ENCODE measurements at regions not wholly inside any gene's neighbourhood (a gene's known extent, or its start where the extent isn't known, plus 50 kb on each side); places are given as distances from the start of the nearest gene placed in this dataset.

- no peaks in the 10 kb centered on the region for H3K4me1 ChIP-seq
- TF ChIP-seq, protein P1, sequence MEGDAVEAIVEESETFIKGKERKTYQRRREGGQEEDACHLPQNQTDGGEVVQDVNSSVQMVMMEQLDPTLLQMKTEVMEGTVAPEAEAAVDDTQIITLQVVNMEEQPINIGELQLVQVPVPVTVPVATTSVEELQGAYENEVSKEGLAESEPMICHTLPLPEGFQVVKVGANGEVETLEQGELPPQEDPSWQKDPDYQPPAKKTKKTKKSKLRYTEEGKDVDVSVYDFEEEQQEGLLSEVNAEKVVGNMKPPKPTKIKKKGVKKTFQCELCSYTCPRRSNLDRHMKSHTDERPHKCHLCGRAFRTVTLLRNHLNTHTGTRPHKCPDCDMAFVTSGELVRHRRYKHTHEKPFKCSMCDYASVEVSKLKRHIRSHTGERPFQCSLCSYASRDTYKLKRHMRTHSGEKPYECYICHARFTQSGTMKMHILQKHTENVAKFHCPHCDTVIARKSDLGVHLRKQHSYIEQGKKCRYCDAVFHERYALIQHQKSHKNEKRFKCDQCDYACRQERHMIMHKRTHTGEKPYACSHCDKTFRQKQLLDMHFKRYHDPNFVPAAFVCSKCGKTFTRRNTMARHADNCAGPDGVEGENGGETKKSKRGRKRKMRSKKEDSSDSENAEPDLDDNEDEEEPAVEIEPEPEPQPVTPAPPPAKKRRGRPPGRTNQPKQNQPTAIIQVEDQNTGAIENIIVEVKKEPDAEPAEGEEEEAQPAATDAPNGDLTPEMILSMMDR (IDR thresholded peaks at IDR 0.05), result no peak
- TF ChIP-seq POLR2A (IDR thresholded peaks at IDR 0.05), result no peak
- DNase-seq, result no peak
- 82 to 90% methylated on average over 3 of the region's 3 CpGs for WGBS, 2 donors
- intact Hi-C loops (cut with DNase I), result no loop called here
- H3K27me3 ChIP-seq, result no peaks in the 10 kb centered on the region
- no peak overlapping the region for H3K27ac ChIP-seq
- no peak overlapping the region for H3K4me3 ChIP-seq
- ATAC-seq, result no peak
- H3K9me3 ChIP-seq, result no peaks in the 10 kb centered on the region
- H3K36me3 ChIP-seq (replicated peaks in 1 of 2; ENCODE audit: insufficient read depth in 1 of 2, low read depth in 2 of 2), result no peaks in the 10 kb centered on the region
Observed at GRCh38 chr7:91671245-91671644, 209.3 kb downstream of the MTERF1 start.

DNA sequence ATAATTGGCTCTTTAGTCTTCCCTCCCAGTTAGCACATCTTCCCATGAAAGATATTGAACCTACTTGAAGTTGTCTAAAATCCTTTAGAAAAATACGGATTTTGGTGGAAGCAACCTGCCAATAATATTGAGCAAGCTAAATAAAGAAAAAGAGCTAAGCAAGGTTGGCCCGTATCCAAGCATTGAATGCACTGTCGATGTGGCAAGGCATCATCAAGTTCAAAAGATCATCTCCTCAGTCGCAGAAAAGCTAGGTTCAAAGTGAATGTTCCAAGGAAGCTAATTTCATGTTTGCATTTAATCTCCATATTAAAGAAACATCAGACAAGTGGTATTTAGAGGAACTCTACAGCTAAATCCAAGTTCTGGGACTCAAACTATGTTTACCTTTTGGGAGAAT lies 206.0 kb downstream of the MTERF1 start:
- Histone ChIP-seq H3K4me3 (no peak overlapping the region), H3K9me3 (no peaks in the 10 kb centered on the region), H3K27me3 (no peaks in the 10 kb centered on the region), H3K36me3 (replicated peaks in 1 of 2; ENCODE audit: insufficient read depth in 1 of 2, low read depth in 2 of 2) (no peaks in the 10 kb centered on the region), H3K4me1 (no peaks in the 10 kb centered on the region), H3K27ac (no peak overlapping the region)
- TF ChIP-seq POLR2A (IDR thresholded peaks at IDR 0.05), result no peak
- TF ChIP-seq, protein P1 (IDR thresholded peaks at IDR 0.05), result no peak
- intact Hi-C loops (cut with DNase I), result no loop called here
- DNase-seq (no peak), ATAC-seq (no peak)
- WGBS, 2 donors, result 67 to 73% methylated on average over 4 of the region's 4 CpGs

GRCh38 chr7:91681718-91682117 lies 198.8 kb downstream of the MTERF1 start:
- no peak overlapping the region for H3K4me3 ChIP-seq
- DNase-seq (no peak), ATAC-seq (no peak)
- no peaks in the 10 kb centered on the region for H3K27me3 ChIP-seq
- TF ChIP-seq, protein P1 (IDR thresholded peaks at IDR 0.05), result no peak
- TF ChIP-seq POLR2A (IDR thresholded peaks at IDR 0.05), result no peak
- H3K4me1 ChIP-seq, result no peaks in the 10 kb centered on the region
- 79 to 93% methylated on average over 3 of the region's 3 CpGs for WGBS, 2 donors
- H3K9me3 ChIP-seq, result peaks cover 0 to 18% (median 0%) of the 10 kb centered on the region in 3 donors
- no peaks in the 10 kb centered on the region for H3K36me3 ChIP-seq (replicated peaks in 1 of 2; ENCODE audit: insufficient read depth in 1 of 2, low read depth in 2 of 2)
- intact Hi-C loops (cut with DNase I), result no loop called here
- no peak overlapping the region for H3K27ac ChIP-seq

DNA sequence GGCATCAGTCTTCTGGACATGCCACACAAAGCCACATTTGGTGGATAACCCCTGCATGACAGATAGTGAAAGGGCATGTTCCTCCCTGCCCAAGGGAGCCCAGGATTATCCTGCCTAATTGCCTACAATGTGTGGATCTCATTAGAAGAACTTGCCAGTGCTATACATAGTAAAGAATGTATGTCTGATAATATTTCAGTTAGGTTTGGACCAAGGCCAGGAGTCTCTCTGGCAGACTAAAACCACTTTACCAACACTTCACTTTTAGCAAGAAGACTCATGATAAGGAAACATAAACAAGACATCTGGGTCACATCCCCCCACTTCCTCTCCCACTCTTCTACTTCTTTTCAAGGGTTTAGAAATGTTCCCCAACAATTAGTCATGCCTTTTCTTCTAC lies 196.7 kb downstream of the MTERF1 start:
- no peak for ATAC-seq
- Histone ChIP-seq H3K9me3 (peaks cover 0 to 18% (median 0%) of the 10 kb centered on the region in 3 donors), H3K27ac (no peak overlapping the region), H3K4me1 (no peaks in the 10 kb centered on the region), H3K27me3 (no peaks in the 10 kb centered on the region), H3K36me3 (replicated peaks in 1 of 2; ENCODE audit: insufficient read depth in 1 of 2, low read depth in 2 of 2) (no peaks in the 10 kb centered on the region), H3K4me3 (no peak overlapping the region)
- DNase-seq, result no peak
- TF ChIP-seq POLR2A (IDR thresholded peaks at IDR 0.05), result no peak
- TF ChIP-seq, protein P1 (IDR thresholded peaks at IDR 0.05), result no peak
- intact Hi-C loops (cut with DNase I), result no loop called here

GRCh38 chr7:91685544-91685943 lies 195.0 kb downstream of the MTERF1 start:
- Histone ChIP-seq H3K27me3 (no peaks in the 10 kb centered on the region), H3K36me3 (replicated peaks in 1 of 2; ENCODE audit: insufficient read depth in 1 of 2, low read depth in 2 of 2) (no peaks in the 10 kb centered on the region), H3K4me3 (no peak overlapping the region), H3K4me1 (no peaks in the 10 kb centered on the region), H3K27ac (no peak overlapping the region), H3K9me3 (peaks cover 0 to 9% (median 0%) of the 10 kb centered on the region in 3 donors)
- no peak for TF ChIP-seq POLR2A (IDR thresholded peaks at IDR 0.05)
- TF ChIP-seq, protein P1 (IDR thresholded peaks at IDR 0.05), result no peak
- intact Hi-C loops (cut with DNase I), result no loop called here
- 74 to 79% methylated on average over 1 of the region's 1 CpG for WGBS, 2 donors
- no peak for DNase-seq
- no peak for ATAC-seq
